Suprapubic skin (tissue), 4 donors: ENCODE measurements at regions not wholly inside any gene's neighbourhood (a gene's known extent, or its start where the extent isn't known, plus 50 kb on each side); places are given as distances from the start of the nearest gene placed in this dataset.
"Not testable (repeated sequence)": the region's sequence is repeated elsewhere in the genome, so short reads cannot be mapped to it uniquely, and the experiment has no call there.

Experiments
- DNase-seq, 2 donors: peaks; one replicate each; pipeline ENCODE4 v3.0.0-alpha.2; 2019; ENCODE audit warnings: low spot score in 2 of 2
- H3K27ac ChIP-seq: fragments of 200-600 bp; sonication (generic); one replicate; pipeline ENCODE4 v1.5.1; 2019
- H3K27me3 ChIP-seq: fragments of 200-600 bp; sonication (generic); one replicate; pipeline ENCODE4 v1.5.1; 2019
- H3K36me3 ChIP-seq: fragments of 200-600 bp; sonication (generic); one replicate; pipeline ENCODE4 v1.5.1; 2019
- H3K4me1 ChIP-seq: fragments of 200-600 bp; sonication (generic); one replicate; pipeline ENCODE4 v1.5.1; 2019
- H3K4me3 ChIP-seq: fragments of 200-600 bp; sonication (generic); one replicate; pipeline ENCODE4 v1.5.1; 2019; ENCODE audit warnings: mild to moderate bottlenecking
- H3K9me3 ChIP-seq: fragments of 200-600 bp; sonication (generic); one replicate; pipeline ENCODE4 v1.5.1; 2019
- CTCF ChIP-seq, 2 donors: fragments of 200-600 bp in 1 of 2; fragments of 450-650 bp in 1 of 2; sonication (generic) in 1 of 2; IDR thresholded peaks; one replicate each; pipeline ENCODE4 v1.5.1; 2016 to 2019; ENCODE audit warnings: antibody characterized with exemption in 2 of 2, mild to moderate bottlenecking in 1 of 2, moderate library complexity in 1 of 2
- EP300 ChIP-seq: sonication (generic); formaldehyde crosslinking; IDR thresholded peaks from one replicate; pipeline ENCODE4 v1.6.1; 2017; ENCODE audit warnings: antibody characterized with exemption
- POLR2A ChIP-seq, 2 donors: fragments of 450-650 bp; IDR thresholded peaks; one replicate each; pipeline ENCODE4 v1.6.1; 2017; ENCODE audit warnings: antibody characterized with exemption in 2 of 2, mild to moderate bottlenecking in 2 of 2, moderate library complexity in 2 of 2
- POLR2AphosphoS5 ChIP-seq, 3 donors: sonication (generic); formaldehyde crosslinking; IDR thresholded peaks; one replicate each; pipeline ENCODE4 v1.6.1; 2017; ENCODE audit warnings: antibody characterized with exemption in 3 of 3
- WGBS: methylation state at CpG from one replicate; pipeline ENCODE4 v1.1.5; 2018; 5-methylcytosine and 5-hydroxymethylcytosine counted together

- DNase-seq = no peak
- H3K36me3 ChIP-seq = no peaks in the 10 kb centered on the region
- peaks cover 14% of the 10 kb centered on the region for H3K4me1 ChIP-seq
- no peak overlapping the region for H3K27ac ChIP-seq
- TF ChIP-seq EP300 = no peak
- no peak for TF ChIP-seq POLR2A (IDR thresholded peaks at IDR 0.05)
- WGBS = 84% methylated on average over 10 of the region's 10 CpGs
- no peaks in the 10 kb centered on the region for H3K9me3 ChIP-seq
- H3K4me3 ChIP-seq = no peak overlapping the region
- H3K27me3 ChIP-seq = no peaks in the 10 kb centered on the region
Measured at GRCh38 chr11:34001557-34002064, 49.9 kb upstream of the CAPRIN1 start.

- WGBS = 66% methylated on average over 2 of the region's 2 CpGs
- no peak overlapping the region for H3K4me3 ChIP-seq
- H3K9me3 ChIP-seq = no peaks in the 10 kb centered on the region
- no peak for DNase-seq
- TF ChIP-seq CTCF (IDR thresholded peaks at IDR 0.05) = no peak
- TF ChIP-seq POLR2A (IDR thresholded peaks at IDR 0.05) = no peak
- TF ChIP-seq POLR2AphosphoS5 (IDR thresholded peaks at IDR 0.05) = no peak
- TF ChIP-seq EP300 = no peak
- no peak overlapping the region for H3K27ac ChIP-seq
- H3K4me1 ChIP-seq = peaks cover 14% of the 10 kb centered on the region
- H3K36me3 ChIP-seq = no peaks in the 10 kb centered on the region
- H3K27me3 ChIP-seq = no peaks in the 10 kb centered on the region
Measured at GRCh38 chr11:33999393-33999792, 52.1 kb upstream of the CAPRIN1 start.

- no peak for TF ChIP-seq EP300
- no peak for TF ChIP-seq POLR2A (IDR thresholded peaks at IDR 0.05)
- TF ChIP-seq POLR2AphosphoS5 (IDR thresholded peaks at IDR 0.05) = no peak
- TF ChIP-seq CTCF (IDR thresholded peaks at IDR 0.05) = no peak
- H3K27me3 ChIP-seq = no peaks in the 10 kb centered on the region
- no peak for DNase-seq
- peaks cover 14% of the 10 kb centered on the region for H3K4me1 ChIP-seq
- H3K4me3 ChIP-seq = no peak overlapping the region
- H3K36me3 ChIP-seq = no peaks in the 10 kb centered on the region
- WGBS = 36% methylated on average over 7 of the region's 7 CpGs
- no peak overlapping the region for H3K27ac ChIP-seq
- H3K9me3 ChIP-seq = no peaks in the 10 kb centered on the region
Measured at GRCh38 chr11:33997584-33998251, 53.8 kb upstream of the CAPRIN1 start.

- peaks cover 14% of the 10 kb centered on the region for H3K4me1 ChIP-seq
- H3K27me3 ChIP-seq = no peaks in the 10 kb centered on the region
- H3K27ac ChIP-seq = no peak overlapping the region
- H3K36me3 ChIP-seq = no peaks in the 10 kb centered on the region
- TF ChIP-seq CTCF (IDR thresholded peaks at IDR 0.05) (peak; percentile 68 to 77), POLR2A (IDR thresholded peaks at IDR 0.05) (no peak), POLR2AphosphoS5 (IDR thresholded peaks at IDR 0.05) (no peak), EP300 (no peak)
- H3K4me3 ChIP-seq = no peak overlapping the region
- WGBS = 22% methylated on average over 21 of the region's 25 CpGs
- no peaks in the 10 kb centered on the region for H3K9me3 ChIP-seq
- DNase-seq = peak in 1 of 2 donors; percentile 78
Measured at GRCh38 chr11:33996498-33997454, 54.8 kb upstream of the CAPRIN1 start.

GRCh38 chr11:33994937-33995336, 56.6 kb upstream of the CAPRIN1 start:
- Histone ChIP-seq H3K36me3 (no peaks in the 10 kb centered on the region), H3K27me3 (no peaks in the 10 kb centered on the region), H3K4me1 (peaks cover 14% of the 10 kb centered on the region), H3K9me3 (no peaks in the 10 kb centered on the region), H3K27ac (no peak overlapping the region), H3K4me3 (no peak overlapping the region)
- no peak for TF ChIP-seq POLR2AphosphoS5 (IDR thresholded peaks at IDR 0.05)
- TF ChIP-seq EP300 = no peak
- TF ChIP-seq CTCF (IDR thresholded peaks at IDR 0.05) = no peak
- TF ChIP-seq POLR2A (IDR thresholded peaks at IDR 0.05) = no peak
- 80% methylated on average over 2 of the region's 2 CpGs for WGBS
- no peak for DNase-seq

- H3K27ac ChIP-seq, H3K4me1 ChIP-seq, H3K27me3 ChIP-seq, H3K9me3 ChIP-seq, DNase-seq, H3K36me3 ChIP-seq, H3K4me3 ChIP-seq: not testable (repeated sequence)
- WGBS = 59% methylated on average over 13 of the region's 13 CpGs
Measured at GRCh38 chr11:33991136-33991535, 60.4 kb upstream of the CAPRIN1 start.

- H3K36me3 ChIP-seq, H3K27ac ChIP-seq, H3K4me3 ChIP-seq, H3K27me3 ChIP-seq, H3K4me1 ChIP-seq, H3K9me3 ChIP-seq, DNase-seq: not testable (repeated sequence)
- whole genome bisulfite sequencing = 100% methylated on average over 1 of the region's 32 CpGs
Measured at GRCh38 chr11:33990131-33990530, 61.4 kb upstream of the CAPRIN1 start.
